NCI-H345 (cell line): ENCODE measurements at regions not wholly inside any gene's neighbourhood (a gene's known extent, or its start where the extent isn't known, plus 50 kb on each side); places are given as distances from the start of the nearest gene placed in this dataset.

Experiments used
- DNase-seq: peaks from one replicate; lab custom pipeline; 2025; lab: John Stamatoyannopoulos, UW

DNA sequence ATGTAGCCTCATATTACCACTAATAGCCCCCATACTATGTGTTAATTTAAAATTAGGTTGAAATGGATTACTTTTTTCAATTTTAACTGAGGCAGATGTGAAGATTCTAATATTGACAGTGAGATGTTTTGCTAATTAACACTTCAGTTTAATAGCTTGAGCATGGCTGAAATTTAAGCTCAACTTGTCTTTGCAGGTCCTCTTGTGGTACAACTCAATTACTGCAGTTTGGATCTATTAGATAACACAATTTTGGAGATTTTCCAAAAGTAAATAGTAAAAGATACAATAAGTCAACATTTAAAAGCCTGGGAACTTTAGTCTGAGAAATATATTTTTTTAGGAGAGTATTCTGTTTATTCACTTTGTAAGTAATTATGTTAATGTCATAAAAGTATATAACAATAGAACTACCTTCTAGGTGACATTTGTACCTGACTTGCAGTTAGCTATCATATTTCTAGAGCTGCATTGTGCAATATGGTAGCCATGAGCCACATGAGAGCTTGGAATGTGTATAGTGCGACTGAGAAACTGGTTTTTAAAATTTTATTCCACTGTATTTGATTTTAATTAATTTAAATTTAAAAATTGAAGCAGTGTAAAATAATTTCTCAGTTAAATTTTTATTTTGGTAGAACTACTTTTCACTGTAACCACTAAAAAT is 73.1 kb upstream of the FMR1 start:
- DNase-seq: no peak

DNA sequence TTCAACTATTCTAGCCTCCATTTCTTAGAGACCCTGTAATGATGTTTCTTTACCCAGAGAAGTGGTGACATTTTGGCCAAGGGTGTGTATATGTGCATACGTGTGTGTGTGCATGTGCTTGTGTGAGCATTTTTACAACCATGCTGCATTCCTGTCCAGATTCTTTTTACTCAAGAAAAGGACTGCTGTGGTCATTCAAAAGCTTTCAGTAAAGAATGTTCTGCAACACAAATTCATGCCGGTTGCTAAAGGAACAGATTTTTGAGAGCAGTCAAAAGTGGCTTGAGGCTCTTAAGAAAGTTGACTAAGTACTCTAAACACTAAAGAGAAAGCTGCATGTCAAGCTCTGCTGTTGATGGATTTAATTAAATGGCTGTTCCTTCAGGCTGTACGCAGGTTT is 65.0 kb upstream of the FMR1 start:
- no peak for DNase-seq

DNA sequence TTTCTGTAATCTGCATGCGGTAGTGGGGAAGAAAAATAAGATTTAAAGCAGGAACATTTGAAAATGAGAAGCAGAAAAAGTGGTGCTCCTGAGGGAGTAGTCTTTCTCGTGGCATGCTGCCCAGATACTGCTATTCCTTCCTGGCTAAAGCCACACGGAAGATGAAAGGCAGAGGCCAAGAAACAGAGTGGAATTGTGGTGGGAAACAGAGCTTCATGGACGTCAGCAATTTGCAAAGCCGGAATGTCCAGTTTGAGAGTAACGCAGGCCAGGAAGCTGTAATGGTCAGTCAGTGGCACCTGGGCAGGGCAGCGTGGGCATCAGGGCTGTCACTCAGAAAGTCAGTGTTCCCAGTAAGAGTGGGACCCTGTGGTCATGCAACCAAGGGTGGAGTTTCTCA is 63.7 kb upstream of the FMR1 start:
- no peak for DNase-seq

DNA sequence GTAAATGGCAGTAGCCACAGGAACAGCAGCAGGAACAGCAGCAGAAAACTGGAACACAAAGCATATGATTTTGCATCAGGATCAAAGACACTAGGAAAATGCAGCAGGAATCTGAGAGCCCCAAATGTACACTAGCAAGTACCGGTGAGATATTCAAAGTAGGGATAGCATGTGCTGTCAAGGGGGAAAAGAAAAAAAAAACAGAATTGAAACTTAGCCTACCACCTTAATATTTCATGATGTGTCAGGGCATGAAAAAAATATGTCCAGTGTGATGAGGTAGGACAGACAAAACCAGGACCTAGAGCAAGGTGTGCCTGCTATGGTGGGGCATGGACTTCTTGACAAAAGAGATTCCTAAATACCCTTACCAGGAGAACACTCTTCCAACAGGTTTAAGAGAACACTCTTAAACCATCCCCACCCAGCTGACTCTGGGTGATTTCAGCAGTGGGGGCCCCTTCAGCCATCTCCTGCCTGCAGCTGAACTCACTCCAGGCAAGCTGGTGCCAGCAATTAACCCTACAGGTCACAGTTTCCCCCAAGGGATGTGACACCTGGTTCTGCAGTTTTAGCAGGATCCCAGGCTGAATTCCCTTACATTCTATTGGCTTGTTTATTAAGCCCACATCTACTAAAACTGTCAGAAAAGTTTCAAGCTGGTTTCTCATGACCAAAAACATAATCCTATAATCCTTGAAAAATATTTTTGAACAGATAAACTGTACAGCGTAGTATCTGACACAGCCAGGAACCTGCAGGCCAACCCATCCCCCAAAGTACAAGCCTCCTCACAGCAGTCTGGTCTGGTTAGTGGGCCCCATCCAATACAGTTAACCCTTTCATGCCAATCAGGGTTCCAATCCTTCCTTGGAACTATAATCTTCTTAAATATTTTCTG is 62.9 kb upstream of the FMR1 start:
- no peak for DNase-seq

DNA sequence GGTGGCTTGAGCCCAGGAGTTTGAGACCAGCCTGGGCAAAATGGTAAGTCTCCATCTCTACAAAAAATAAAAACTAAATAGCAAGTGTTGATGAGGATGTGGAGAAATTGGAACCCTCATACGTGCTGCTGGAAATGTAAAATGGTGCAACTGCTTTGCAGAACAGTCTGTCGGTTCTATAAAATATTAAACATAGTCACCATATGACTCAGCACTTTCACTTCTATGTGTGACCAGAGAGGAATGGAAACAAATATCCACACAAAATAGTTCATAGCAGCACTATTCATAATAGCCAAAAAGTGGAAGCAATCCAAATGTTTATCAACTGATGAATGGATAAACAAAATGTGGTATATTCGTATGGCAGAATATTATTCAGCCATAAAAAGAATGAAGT is 60.8 kb upstream of the FMR1 start:
- DNase-seq: no peak

DNA sequence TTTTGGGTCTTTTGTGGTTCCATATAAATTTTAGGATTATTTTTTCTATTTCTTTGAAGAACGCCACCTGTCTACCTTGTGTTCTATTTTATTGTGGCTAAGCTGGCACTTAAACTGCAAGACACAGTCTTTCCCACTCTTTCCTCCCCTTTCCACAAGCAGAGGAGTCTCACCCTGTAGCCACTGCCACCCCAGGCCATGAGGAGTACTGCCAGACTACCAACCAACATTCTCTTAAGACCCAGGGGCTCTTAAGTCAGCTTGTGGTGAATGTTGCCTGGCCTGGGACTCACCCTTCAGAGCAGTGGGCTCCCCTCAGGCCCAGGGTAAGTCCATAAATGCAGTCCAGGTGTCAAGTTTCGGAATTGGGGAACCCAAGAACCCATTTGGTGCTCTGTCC is 58.0 kb upstream of the FMR1 start:
- DNase-seq: no peak

DNA sequence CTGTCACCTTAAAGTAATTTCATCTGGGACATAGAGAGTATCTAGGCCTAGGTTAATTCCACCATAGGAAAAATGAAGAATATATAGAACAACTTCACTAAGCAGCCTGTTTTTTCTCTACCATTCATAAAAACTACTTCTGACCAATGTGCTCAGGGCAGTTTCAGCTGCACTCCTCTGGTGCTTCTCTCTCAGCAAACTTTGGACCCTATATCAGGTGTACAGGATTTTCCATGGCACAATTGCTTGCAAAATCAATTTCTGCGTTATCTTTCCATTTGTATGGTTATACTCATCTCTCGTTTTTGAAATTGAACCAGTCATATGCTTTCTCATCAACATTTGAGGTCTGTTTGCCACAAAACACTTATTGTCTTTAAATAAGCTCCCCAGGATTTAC is 52.1 kb upstream of the FMR1 start:
- no peak for DNase-seq
